WTC11 (cell line): ENCODE measurements at regions not wholly inside any gene's neighbourhood (a gene's known extent, or its start where the extent isn't known, plus 50 kb on each side); places are given as distances from the start of the nearest gene placed in this dataset.

Experiments used
- ATAC-seq: fragments of 200-7000 bp; cut with Tn5 transposase; 2 replicates; pipeline ENCODE4 v1.10.0; 2021; ENCODE audit warnings: mild to moderate bottlenecking, moderate library complexity
- CTCF ChIA-PET: fragments of 300-600 bp; sonication (Branson Sonifier 250); formaldehyde crosslinking; loops from one replicate; lab custom pipeline; 2021; ENCODE audit warnings: antibody characterized with exemption; lab: Charles Lee
- POLR2A ChIA-PET: fragments of 350-600 bp; sonication (Branson Sonifier 250); formaldehyde crosslinking; loops from one replicate; lab custom pipeline; 2021; ENCODE audit warnings: antibody characterized with exemption; lab: Charles Lee
- DNase-seq: peaks from one replicate; pipeline ENCODE4 v3.0.0; 2021; ENCODE audit warnings: low spot score
- H3K27ac Mint-ChIP-seq: 2 replicates; pipeline ENCODE4 v1.8.0; 2021; ENCODE audit warnings: mixed read lengths
- H3K27me3 Mint-ChIP-seq: 2 replicates; pipeline ENCODE4 v1.8.0; 2021; ENCODE audit warnings: low read depth, mild to moderate bottlenecking, moderate library complexity, mixed read lengths
- H3K36me3 Mint-ChIP-seq: 2 replicates; pipeline ENCODE4 v1.8.0; 2021; ENCODE audit warnings: mixed read lengths
- H3K4me1 Mint-ChIP-seq: 2 replicates; pipeline ENCODE4 v1.8.0; 2022; ENCODE audit warnings: mixed read lengths
- H3K4me3 Mint-ChIP-seq: 2 replicates; pipeline ENCODE4 v1.8.0; 2021; ENCODE audit warnings: mild to moderate bottlenecking, moderate library complexity, mixed read lengths
- H3K9me3 Mint-ChIP-seq: 2 replicates; pipeline ENCODE4 v1.8.0; 2021; ENCODE audit warnings: mixed read lengths
- AFF4 ChIP-seq: sonication (generic); formaldehyde crosslinking; IDR thresholded peaks from 2 replicates; pipeline ENCODE4 v1.8.1; 2023; ENCODE audit warnings: mild to moderate bottlenecking, missing genetic modification reagents, borderline replicate concordance
- AR ChIP-seq: fragments of 250-450 bp; sonication (Bioruptor Pico); IDR thresholded peaks from 2 replicates; pipeline ENCODE4 v1.9.0; 2021; ENCODE audit warnings: mild to moderate bottlenecking
- ATF2 ChIP-seq: sonication (generic); formaldehyde crosslinking; IDR thresholded peaks from 2 replicates; pipeline ENCODE4 v1.8.1; 2022; ENCODE audit warnings: low read depth, missing genetic modification reagents, borderline replicate concordance
- ATF6 ChIP-seq: sonication (generic); formaldehyde crosslinking; IDR thresholded peaks from 2 replicates; pipeline ENCODE4 v1.8.1; 2023; ENCODE audit warnings: mild to moderate bottlenecking, missing genetic modification reagents
- E2F1 ChIP-seq: sonication (generic); formaldehyde crosslinking; IDR thresholded peaks from 2 replicates; pipeline ENCODE4 v1.8.0; 2022; ENCODE audit warnings: mild to moderate bottlenecking, missing genetic modification reagents
- E2F4 ChIP-seq: sonication (generic); formaldehyde crosslinking; IDR thresholded peaks from 2 replicates; pipeline ENCODE4 v1.8.1; 2022; ENCODE audit warnings: low read depth, mild to moderate bottlenecking, moderate library complexity, missing genetic modification reagents, borderline replicate concordance
- KAT7 ChIP-seq: sonication (generic); formaldehyde crosslinking; IDR thresholded peaks from 2 replicates; pipeline ENCODE4 v1.8.1; 2023; ENCODE audit warnings: missing genetic modification reagents, mild to moderate bottlenecking, borderline replicate concordance
- MXD4 ChIP-seq: fragments of 250-450 bp; sonication (Bioruptor Pico); IDR thresholded peaks from 2 replicates; pipeline ENCODE4 v1.8.0; 2021; ENCODE audit warnings: mild to moderate bottlenecking, moderate library complexity, borderline replicate concordance
- SMAD3 ChIP-seq: sonication (generic); formaldehyde crosslinking; IDR thresholded peaks from 2 replicates; pipeline ENCODE4 v1.8.0; 2022; ENCODE audit warnings: missing genetic modification reagents, mild to moderate bottlenecking, borderline replicate concordance
- STAT6 ChIP-seq: sonication (generic); formaldehyde crosslinking; conservative IDR thresholded peaks from 2 replicates; pipeline ENCODE4 v1.8.1; 2023; ENCODE audit warnings: mild to moderate bottlenecking, low read depth, missing genetic modification reagents, moderate library complexity
- USF2 ChIP-seq: sonication (generic); formaldehyde crosslinking; IDR thresholded peaks from 2 replicates; pipeline ENCODE4 v1.8.1; 2023; ENCODE audit warnings: mild to moderate bottlenecking, missing genetic modification reagents, moderate library complexity
- ZBTB43 ChIP-seq: sonication (generic); formaldehyde crosslinking; IDR thresholded peaks from 2 replicates; pipeline ENCODE4 v1.8.1; 2023; ENCODE audit warnings: mild to moderate bottlenecking, missing genetic modification reagents
- ZNF281 ChIP-seq: sonication (generic); formaldehyde crosslinking; IDR thresholded peaks from 2 replicates; pipeline ENCODE4 v1.8.0; 2023; ENCODE audit warnings: mild to moderate bottlenecking, missing genetic modification reagents

GRCh38 chr7:96910486-96910885 lies 94.9 kb upstream of the DLX6 start:
- H3K9me3 Mint-ChIP-seq: no peaks in the 10 kb centered on the region
- no peaks in the 10 kb centered on the region for H3K27me3 Mint-ChIP-seq
- DNase-seq: no peak
- CTCF ChIA-PET: no interaction called here
- H3K36me3 Mint-ChIP-seq: no peaks in the 10 kb centered on the region
- H3K27ac Mint-ChIP-seq: no peak overlapping the region
- no peaks in the 10 kb centered on the region for H3K4me1 Mint-ChIP-seq
- no peak for ATAC-seq
- POLR2A ChIA-PET: no interaction called here
- no peak overlapping the region for H3K4me3 Mint-ChIP-seq
- no peak for TF ChIP-seq ZBTB43
- TF ChIP-seq E2F4 (CRISPR knock-in tag): no peak
- TF ChIP-seq AR: no peak
- no peak for TF ChIP-seq ZNF281
- no peak for TF ChIP-seq USF2 (CRISPR knock-in tag)
- TF ChIP-seq E2F1: no peak
- no peak for TF ChIP-seq ATF6 (CRISPR knock-in tag)
- TF ChIP-seq STAT6: no peak
- TF ChIP-seq ATF2 (CRISPR knock-in tag): no peak
- no peak for TF ChIP-seq AFF4 (CRISPR knock-in tag)
- TF ChIP-seq MXD4 (CRISPR knock-in tag): no peak
- TF ChIP-seq KAT7 (CRISPR knock-in tag): no peak
- no peak for TF ChIP-seq SMAD3
